ENCODE measurements at regions not wholly inside any gene's neighbourhood (a gene's known extent, or its start where the extent isn't known, plus 50 kb on each side); places are given as distances from the start of the nearest gene placed in this dataset.

GRCh38 chr17:34000639-34001038, 254.4 kb upstream of the CCL2 start:
- no peak for DNase-seq
- H3K36me3 ChIP-seq (replicated peaks in 1 of 2) = no peaks in the 10 kb centered on the region
- 23 to 51% (median 40%) methylated on average over 1 of the region's 1 CpG for WGBS, 4 donors
- no peak overlapping the region for H3K27ac ChIP-seq
- no peaks in the 10 kb centered on the region for H3K27me3 ChIP-seq
- no peaks in the 10 kb centered on the region for H3K4me1 ChIP-seq (replicated peaks in 1 of 2)
- TF ChIP-seq POLR2A (IDR thresholded peaks at IDR 0.05) = no peak
- TF ChIP-seq CTCF (IDR thresholded peaks at IDR 0.05) = no peak
- intact Hi-C loops (cut with DNase I) = no loop called here
- H3K4me3 ChIP-seq = no peak overlapping the region
- H3K9me3 ChIP-seq (replicated peaks in 1 of 3) = peaks cover 0 to 5% (median 0%) of the 10 kb centered on the region in 3 donors

GRCh38 chr17:34001246-34001645, 253.8 kb upstream of the CCL2 start:
- WGBS, 4 donors = 80 to 93% (median 87%) methylated on average over 2 of the region's 2 CpGs; no CpG with 5 or more reads in 1 of the 4 donors
- no peak overlapping the region for H3K4me3 ChIP-seq
- no peaks in the 10 kb centered on the region for H3K4me1 ChIP-seq (replicated peaks in 1 of 2)
- peaks cover 0 to 5% (median 0%) of the 10 kb centered on the region in 3 donors for H3K9me3 ChIP-seq (replicated peaks in 1 of 3)
- H3K36me3 ChIP-seq (replicated peaks in 1 of 2) = no peaks in the 10 kb centered on the region
- intact Hi-C loops (cut with DNase I) = no loop called here
- H3K27ac ChIP-seq = no peak overlapping the region
- no peak for DNase-seq
- TF ChIP-seq POLR2A (IDR thresholded peaks at IDR 0.05) (no peak), CTCF (IDR thresholded peaks at IDR 0.05) (no peak)
- H3K27me3 ChIP-seq = no peaks in the 10 kb centered on the region

GRCh38 chr17:34006126-34006525, 249.0 kb upstream of the CCL2 start:
- no peak for TF ChIP-seq CTCF (IDR thresholded peaks at IDR 0.05)
- no peak for TF ChIP-seq POLR2A (IDR thresholded peaks at IDR 0.05)
- no peak for DNase-seq
- H3K4me3 ChIP-seq = no peak overlapping the region
- no peaks in the 10 kb centered on the region for H3K9me3 ChIP-seq (replicated peaks in 1 of 3)
- 58 to 67% (median 63%) methylated on average over 3 of the region's 3 CpGs for WGBS, 4 donors
- no peak overlapping the region for H3K27ac ChIP-seq
- H3K4me1 ChIP-seq (replicated peaks in 1 of 2) = no peaks in the 10 kb centered on the region
- no peaks in the 10 kb centered on the region for H3K36me3 ChIP-seq (replicated peaks in 1 of 2)
- intact Hi-C loops (cut with DNase I) = no loop called here
- no peaks in the 10 kb centered on the region for H3K27me3 ChIP-seq

GRCh38 chr17:34008125-34008524, 247.0 kb upstream of the CCL2 start:
- no peaks in the 10 kb centered on the region for H3K4me1 ChIP-seq (replicated peaks in 1 of 2)
- H3K4me3 ChIP-seq = no peak overlapping the region
- DNase-seq = no peak
- H3K27ac ChIP-seq = no peak overlapping the region
- intact Hi-C loops (cut with DNase I) = no loop called here
- H3K27me3 ChIP-seq = no peaks in the 10 kb centered on the region
- H3K9me3 ChIP-seq (replicated peaks in 1 of 3) = no peaks in the 10 kb centered on the region
- WGBS, 4 donors = 42 to 76% (median 67%) methylated on average over 1 of the region's 1 CpG
- TF ChIP-seq CTCF (IDR thresholded peaks at IDR 0.05) (no peak), POLR2A (IDR thresholded peaks at IDR 0.05) (no peak)
- H3K36me3 ChIP-seq (replicated peaks in 1 of 2) = no peaks in the 10 kb centered on the region
